Heart left ventricle (tissue), 16 donors: ENCODE measurements at regions not wholly inside any gene's neighbourhood (a gene's known extent, or its start where the extent isn't known, plus 50 kb on each side); places are given as distances from the start of the nearest gene placed in this dataset.

Experiments
- ATAC-seq, 4 donors: fragments of 200-7000 bp; cut with Tn5 transposase; one replicate each; pipeline ENCODE4 v1.9.1; 2020 to 2022; ENCODE audit warnings: moderate library complexity in 4 of 4, mild to moderate bottlenecking in 3 of 4, moderate number of reproducible peaks in 1 of 4
- DNase-seq, 5 donors: peaks; one replicate each; pipeline ENCODE4 v3.0.0-alpha.2; 2020
- H3K27ac ChIP-seq, 12 donors: fragments of 200-600 bp; sonication (generic) in 4 of 12; one replicate each; pipeline versions ENCODE4 v1.5.0 to v1.8.0; 2016 to 2022; ENCODE audit warnings: mild to moderate bottlenecking in 2 of 12
- H3K27me3 ChIP-seq, 9 donors: fragments of 200-600 bp; sonication (generic) in 2 of 9; one replicate each; pipeline versions ENCODE4 v1.5.1 to v1.8.0; 2016 to 2022; ENCODE audit warnings: mild to moderate bottlenecking in 3 of 9
- H3K36me3 ChIP-seq, 9 donors: fragments of 200-600 bp; sonication (generic) in 2 of 9; one replicate each; pipeline versions ENCODE4 v1.5.0 to v1.8.0; 2018 to 2022; ENCODE audit warnings: mild to moderate bottlenecking in 2 of 9
- H3K4me1 ChIP-seq, 12 donors: fragments of 200-600 bp; sonication (generic) in 4 of 12; one replicate each; pipeline versions ENCODE4 v1.5.0 to v1.8.0; 2016 to 2022; ENCODE audit warnings: mild to moderate bottlenecking in 3 of 12
- H3K4me3 ChIP-seq, 12 donors: fragments of 200-600 bp; sonication (generic) in 4 of 12; one replicate each; pipeline versions ENCODE4 v1.5.0 to v1.8.0; 2017 to 2022; ENCODE audit warnings: mild to moderate bottlenecking in 9 of 12, moderate library complexity in 4 of 12
- H3K9me3 ChIP-seq, 12 donors: fragments of 200-600 bp; sonication (generic) in 4 of 12; one replicate each; pipeline versions ENCODE4 v1.5.0 to v1.8.0; 2016 to 2022; ENCODE audit warnings: mild to moderate bottlenecking in 1 of 12
- POLR2A ChIP-seq, 2 donors: fragments of 450-650 bp; IDR thresholded peaks; one replicate each; pipeline ENCODE4 v1.6.1; 2017; ENCODE audit warnings: antibody characterized with exemption in 2 of 2, mild to moderate bottlenecking in 2 of 2, moderate library complexity in 2 of 2
- WGBS, 4 donors: extraction: QIAGEN DNeasy Blood & Tissue Kit in 2 of 4; methylation state at CpG; one replicate each; pipeline versions ENCODE4 v1.1.5 to v1.1.7; 2013 to 2018; 5-methylcytosine and 5-hydroxymethylcytosine counted together
- intact Hi-C, 10 donors: fragments of 100-400 bp; cut with DNase I; formaldehyde crosslinking; loops; one replicate each; pipeline versions ENCODE4 v1.11.1 to v1.14.2; 2022
- TF ChIP-seq, protein P1 (sequence below), 12 donors: fragments of 200-600 bp; sonication (generic) in 4 of 12; IDR thresholded peaks; one replicate each; pipeline versions ENCODE4 v1.5.0 to v1.8.0; 2018 to 2022; ENCODE audit warnings: antibody characterized with exemption in 12 of 12, mild to moderate bottlenecking in 5 of 12
- donor health status: ischemic (EF 13 %, LVEDD 7.1; RV severe dilation, severe dysfunction).
- donor health status: healthy with polysubstance abuse.
- donor health status: DM: no; HTN: yes; CAD: no.
- donor health status: DM: no; HTN: no; CAD: no.
- donor health status: ischemic (EF 25% LVEDD 6.9; RV normal size, moderate dysfunction).
- donor health status: ischemic (EF 25% LVEDD 5.7; RV mildly dilated, moderate dysfunction).
- donor health status: healthy.
- donor health status: DM: yes; HTN: yes; CAD: no.
- donor health status: ischemic (EF 35%, LVEDD 5.7; RV mildly dilated, moderate dysfunction).
- donor health status: nonischemic (EF 11% LVEDD 7.7; RV severe dilation, severe dysfunction).
- donor health status: DM: yes; HTN: yes; CAD: no.
- donor health status: PGD.
- donor health status: ischemic (EF 29% LVEDD 5.4; RV normal size, mild dysfunction).
- donor health status: nonischemic (EF 23%, LVEDD 6.1; RV moderate dilation, normal function).

DNA sequence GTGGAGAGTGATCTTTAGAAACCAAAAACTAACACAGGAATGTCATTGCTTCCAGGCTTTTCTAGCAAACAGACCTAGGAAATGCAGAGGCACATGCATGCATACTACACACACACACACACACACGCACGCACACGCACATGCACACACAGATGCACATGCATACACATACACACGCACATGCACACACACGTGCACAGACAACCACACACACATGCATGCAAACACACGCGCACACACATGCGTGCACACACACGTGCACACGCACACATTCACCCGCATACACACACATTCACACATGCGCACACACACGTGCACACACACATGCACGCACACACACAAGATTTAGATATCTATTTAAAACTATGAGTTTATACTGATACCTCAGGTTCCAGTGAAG lies 379.5 kb downstream of the ZNF516 start:
- Histone ChIP-seq H3K27ac (no peak overlapping the region), H3K27me3 (no peaks in the 10 kb centered on the region), H3K4me3 (no peak overlapping the region), H3K4me1 (no peaks in the 10 kb centered on the region), H3K9me3 (no peaks in the 10 kb centered on the region), H3K36me3 (no peaks in the 10 kb centered on the region)
- DNase-seq (no peak), ATAC-seq (no peak)
- WGBS, 4 donors: 66 to 86% (median 82%) methylated on average over 14 of the region's 14 CpGs
- TF ChIP-seq POLR2A (IDR thresholded peaks at IDR 0.05): no peak
- TF ChIP-seq, protein P1, sequence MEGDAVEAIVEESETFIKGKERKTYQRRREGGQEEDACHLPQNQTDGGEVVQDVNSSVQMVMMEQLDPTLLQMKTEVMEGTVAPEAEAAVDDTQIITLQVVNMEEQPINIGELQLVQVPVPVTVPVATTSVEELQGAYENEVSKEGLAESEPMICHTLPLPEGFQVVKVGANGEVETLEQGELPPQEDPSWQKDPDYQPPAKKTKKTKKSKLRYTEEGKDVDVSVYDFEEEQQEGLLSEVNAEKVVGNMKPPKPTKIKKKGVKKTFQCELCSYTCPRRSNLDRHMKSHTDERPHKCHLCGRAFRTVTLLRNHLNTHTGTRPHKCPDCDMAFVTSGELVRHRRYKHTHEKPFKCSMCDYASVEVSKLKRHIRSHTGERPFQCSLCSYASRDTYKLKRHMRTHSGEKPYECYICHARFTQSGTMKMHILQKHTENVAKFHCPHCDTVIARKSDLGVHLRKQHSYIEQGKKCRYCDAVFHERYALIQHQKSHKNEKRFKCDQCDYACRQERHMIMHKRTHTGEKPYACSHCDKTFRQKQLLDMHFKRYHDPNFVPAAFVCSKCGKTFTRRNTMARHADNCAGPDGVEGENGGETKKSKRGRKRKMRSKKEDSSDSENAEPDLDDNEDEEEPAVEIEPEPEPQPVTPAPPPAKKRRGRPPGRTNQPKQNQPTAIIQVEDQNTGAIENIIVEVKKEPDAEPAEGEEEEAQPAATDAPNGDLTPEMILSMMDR (IDR thresholded peaks at IDR 0.05): no peak
- intact Hi-C loops: no loop called here

DNA sequence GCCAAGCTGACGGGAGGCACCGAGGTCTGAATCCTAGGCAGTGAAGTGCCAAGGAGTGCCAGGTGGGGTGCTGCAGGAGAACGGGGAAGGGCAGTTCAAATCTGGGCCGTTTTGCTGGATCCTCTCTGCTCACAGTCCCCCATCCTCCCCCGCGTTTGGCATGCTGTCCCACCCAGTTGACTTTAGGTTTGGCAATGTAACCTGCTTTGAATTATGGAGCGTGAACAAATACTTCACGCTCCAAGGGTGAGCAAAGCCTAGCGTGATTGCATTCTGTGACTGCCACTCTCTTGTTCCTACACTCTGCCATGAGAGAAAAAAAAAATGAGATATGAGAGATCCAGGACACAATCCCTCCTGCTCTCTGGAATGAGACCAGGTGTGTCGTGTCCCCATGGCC lies 381.9 kb downstream of the ZNF516 start:
- DNase-seq (no peak), ATAC-seq (no peak)
- Histone ChIP-seq H3K27ac (no peak overlapping the region), H3K27me3 (no peaks in the 10 kb centered on the region), H3K4me1 (no peaks in the 10 kb centered on the region), H3K36me3 (no peaks in the 10 kb centered on the region), H3K9me3 (no peaks in the 10 kb centered on the region), H3K4me3 (no peak overlapping the region)
- TF ChIP-seq, protein P1 (IDR thresholded peaks at IDR 0.05): no peak
- TF ChIP-seq POLR2A (IDR thresholded peaks at IDR 0.05): no peak
- intact Hi-C loops: no loop called here
- WGBS, 4 donors: 75 to 93% (median 84%) methylated on average over 9 to 10 of the region's 10 CpGs

DNA sequence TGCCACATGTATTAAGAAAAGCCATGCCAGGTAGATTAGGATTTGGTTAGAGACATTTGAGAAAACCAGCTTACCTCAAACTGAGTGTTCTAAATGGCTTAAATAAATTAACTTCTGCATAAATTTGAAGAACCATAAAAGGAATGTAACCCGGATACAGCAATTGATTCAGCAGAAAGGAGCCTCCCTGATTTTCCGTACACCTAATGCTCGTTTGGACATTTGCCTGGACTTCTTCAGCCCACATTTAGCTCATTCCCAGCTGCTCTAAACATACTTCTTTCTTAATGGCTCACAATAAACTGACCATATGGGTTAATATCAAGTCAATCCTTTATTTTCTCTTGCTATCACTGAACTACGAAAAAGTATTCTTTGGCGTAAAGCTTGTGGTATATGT lies 392.4 kb downstream of the ZNF516 start:
- Histone ChIP-seq H3K4me1 (no peaks in the 10 kb centered on the region), H3K27ac (no peak overlapping the region), H3K4me3 (no peak overlapping the region), H3K9me3 (peaks cover 0 to 28% (median 10%) of the 10 kb centered on the region in 12 donors), H3K27me3 (peaks cover 0 to 4% (median 0%) of the 10 kb centered on the region in 9 donors), H3K36me3 (no peaks in the 10 kb centered on the region)
- intact Hi-C loops: no loop called here
- ATAC-seq: no peak
- TF ChIP-seq, protein P1 (IDR thresholded peaks at IDR 0.05): no peak
- no peak for TF ChIP-seq POLR2A (IDR thresholded peaks at IDR 0.05)
- 57 to 77% (median 61%) methylated on average over 5 of the region's 5 CpGs for WGBS, 4 donors
- DNase-seq: no peak

DNA sequence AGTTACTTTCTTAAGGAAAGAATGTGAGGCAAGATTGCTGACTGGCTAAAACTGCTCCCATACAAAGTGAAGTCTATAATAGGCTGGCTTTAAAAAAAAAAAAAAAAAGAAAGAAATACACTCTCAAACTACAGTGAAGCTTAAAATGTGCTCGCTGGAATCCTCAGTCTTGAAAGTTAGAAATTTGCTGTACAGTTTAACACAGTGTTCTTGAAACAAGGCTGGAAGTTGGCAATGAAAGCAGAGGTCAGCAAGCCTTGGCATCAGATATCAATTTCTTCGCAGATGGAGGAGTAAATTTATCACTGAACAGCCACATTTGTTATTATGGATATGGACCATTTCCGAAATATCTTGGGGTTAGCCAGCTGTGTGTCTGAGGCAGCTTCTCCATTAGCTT lies 392.9 kb downstream of the ZNF516 start:
- Histone ChIP-seq H3K27ac (no peak overlapping the region), H3K4me3 (no peak overlapping the region), H3K9me3 (peaks cover 0 to 28% (median 10%) of the 10 kb centered on the region in 12 donors), H3K36me3 (no peaks in the 10 kb centered on the region), H3K27me3 (peaks cover 0 to 4% (median 0%) of the 10 kb centered on the region in 9 donors), H3K4me1 (no peaks in the 10 kb centered on the region)
- 55 to 60% (median 59%) methylated on average over 3 of the region's 3 CpGs for WGBS, 4 donors
- ATAC-seq (no peak), DNase-seq (no peak)
- no peak for TF ChIP-seq POLR2A (IDR thresholded peaks at IDR 0.05)
- TF ChIP-seq, protein P1 (IDR thresholded peaks at IDR 0.05): no peak
- intact Hi-C loops: no loop called here
